ENCODE measurements at regions not wholly inside any gene's neighbourhood (a gene's known extent, or its start where the extent isn't known, plus 50 kb on each side); places are given as distances from the start of the nearest gene placed in this dataset.

- TF ChIP-seq YY1 (IDR thresholded peaks at IDR 0.05; ENCODE audit: low read depth) (no peak), EP300 (IDR thresholded peaks at IDR 0.05; ENCODE audit: borderline replicate concordance in 1 of 2, low read depth in 1 of 2, low read length in 1 of 2) (no peak), POLR2AphosphoS5 (IDR thresholded peaks at IDR 0.05; ENCODE audit: low read depth, low read length) (no peak), CTCF (IDR thresholded peaks at IDR 0.05) (no peak), TEAD4 (IDR thresholded peaks at IDR 0.05; ENCODE audit: borderline replicate concordance, insufficient read depth) (no peak), RFX5 (IDR thresholded peaks at IDR 0.05; ENCODE audit: low read length) (no peak), RAD21 (IDR thresholded peaks at IDR 0.05; ENCODE audit: low read length) (no peak), EZH2phosphoT487 (IDR thresholded peaks at IDR 0.05; ENCODE audit: borderline replicate concordance, low read depth) (no peak), NFIC (IDR thresholded peaks at IDR 0.05; ENCODE audit: borderline replicate concordance) (no peak), PBX3 (IDR thresholded peaks at IDR 0.05) (no peak), USF2 (IDR thresholded peaks at IDR 0.05; ENCODE audit: borderline replicate concordance, low read depth, low read length) (no peak), REST (IDR thresholded peaks at IDR 0.05; ENCODE audit: low read depth, low read length) (no peak)
Observed at GRCh38 chr7:3250725-3251124, 50.3 kb upstream of the SDK1 start.
